ENCODE measurements at regions not wholly inside any gene's neighbourhood (a gene's known extent, or its start where the extent isn't known, plus 50 kb on each side); places are given as distances from the start of the nearest gene placed in this dataset.

DNA sequence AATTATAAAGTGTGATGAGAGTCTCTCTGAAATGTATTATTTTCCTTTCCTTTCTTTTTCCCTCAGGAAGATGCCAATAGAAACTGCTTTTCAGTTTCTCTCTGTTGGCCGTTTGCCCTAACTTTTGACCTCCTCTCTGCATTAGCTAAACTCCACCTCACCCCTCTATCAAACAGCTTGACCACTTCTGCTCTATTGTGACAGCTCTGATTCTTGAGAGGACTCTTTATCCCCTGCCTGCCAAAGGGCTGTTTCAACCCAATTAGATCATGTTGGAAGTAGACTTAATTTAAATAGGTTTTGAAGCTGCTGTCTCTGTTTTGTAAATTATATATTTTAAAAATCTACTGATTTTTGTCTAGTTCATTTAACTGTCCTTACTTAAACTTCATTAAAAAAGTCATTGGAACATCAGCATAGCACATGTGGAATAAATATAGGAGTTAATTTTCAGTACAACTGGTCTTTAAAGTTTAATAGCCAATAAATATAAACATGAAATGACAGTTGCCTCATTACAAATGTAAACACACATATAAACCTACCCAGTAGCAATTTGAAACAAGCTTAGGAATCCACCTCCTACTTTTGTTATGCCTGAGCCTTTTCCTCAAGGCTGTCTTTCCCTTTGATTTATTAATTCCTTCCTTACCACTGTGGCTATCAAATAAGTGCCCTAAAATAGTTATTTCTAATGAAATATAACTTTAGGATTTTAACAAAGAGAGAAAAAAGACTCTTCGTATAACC is 152.0 kb downstream of the CHRM3 start:
- no peak for DNase-seq (ENCODE audit: low spot score)

DNA sequence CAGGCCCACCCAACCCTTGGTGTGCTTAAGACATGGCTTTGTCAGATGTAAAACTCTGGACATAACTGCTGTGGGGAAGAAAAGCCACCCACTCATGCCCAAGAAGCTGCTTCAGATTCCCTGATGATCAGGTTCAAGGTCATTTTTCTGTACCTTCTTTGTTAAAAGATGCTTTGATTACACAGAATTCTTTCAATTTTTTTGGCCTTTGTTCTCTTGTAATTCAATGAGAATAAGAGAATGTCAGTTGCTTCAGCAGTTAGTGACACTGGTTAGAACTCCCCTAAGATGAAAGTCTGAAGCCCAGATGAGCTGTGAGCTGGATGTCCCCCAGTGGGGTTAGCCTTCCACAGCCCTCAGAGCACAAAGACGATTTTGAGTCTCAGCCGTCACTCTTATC is 152.7 kb downstream of the CHRM3 start:
- DNase-seq (ENCODE audit: low spot score): no peak

DNA sequence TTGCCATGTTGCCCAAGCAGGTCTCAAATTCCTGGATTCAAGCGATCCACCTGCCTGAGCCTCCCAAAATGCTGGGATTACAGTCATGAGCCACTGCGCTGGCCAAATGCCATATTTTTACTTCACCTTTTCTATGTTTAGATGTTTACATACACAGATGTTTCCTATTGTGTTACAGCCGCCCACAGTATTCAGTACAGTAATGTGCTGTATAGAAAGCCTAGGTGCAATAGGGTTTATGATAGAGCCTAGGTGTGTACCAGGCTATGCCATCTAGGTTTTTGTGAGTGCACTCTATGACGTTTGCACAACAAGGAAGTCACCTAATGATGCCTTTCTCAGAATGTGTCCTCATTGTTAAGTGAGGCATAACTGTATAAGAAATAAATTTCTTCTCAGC is 153.4 kb downstream of the CHRM3 start:
- DNase-seq (ENCODE audit: low spot score): no peak

DNA sequence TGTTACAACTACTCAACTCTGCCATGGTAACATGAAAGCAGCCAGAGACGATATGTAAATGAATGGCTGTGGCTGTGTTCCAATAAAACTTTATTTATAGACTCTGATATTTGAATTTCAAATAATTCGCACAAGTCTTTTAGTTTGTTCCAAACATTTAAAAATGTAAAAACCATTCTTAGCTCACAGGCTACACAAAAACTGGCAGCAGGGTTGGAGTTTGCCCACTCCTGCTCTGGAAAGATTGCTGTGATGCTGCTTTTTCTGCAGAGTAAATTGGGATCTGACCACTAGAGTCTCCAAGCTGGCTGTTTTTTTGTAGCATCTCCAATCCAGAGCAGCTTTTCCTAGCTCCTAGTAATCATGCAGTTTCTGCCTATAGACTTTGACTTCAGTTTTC is 157.5 kb downstream of the CHRM3 start:
- no peak for DNase-seq (ENCODE audit: low spot score)

DNA sequence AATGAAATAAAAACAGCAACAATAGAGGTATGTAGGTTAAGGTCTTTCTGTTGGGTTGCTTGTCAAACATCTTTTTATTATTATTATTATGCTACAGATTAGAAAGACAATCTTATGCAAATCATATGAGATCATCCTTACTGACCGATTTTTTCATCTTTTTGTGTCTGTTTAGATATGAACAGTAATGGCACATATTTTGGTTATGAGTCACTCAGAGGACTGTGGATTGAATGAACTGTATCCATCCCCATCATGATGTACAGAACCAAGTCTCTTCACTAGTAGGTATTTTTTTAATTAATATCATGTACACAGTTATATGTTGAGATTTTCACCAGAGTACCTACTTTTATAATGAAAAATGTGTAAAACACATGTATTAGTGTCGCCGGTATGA is 159.1 kb downstream of the CHRM3 start:
- DNase-seq (ENCODE audit: low spot score): no peak

DNA sequence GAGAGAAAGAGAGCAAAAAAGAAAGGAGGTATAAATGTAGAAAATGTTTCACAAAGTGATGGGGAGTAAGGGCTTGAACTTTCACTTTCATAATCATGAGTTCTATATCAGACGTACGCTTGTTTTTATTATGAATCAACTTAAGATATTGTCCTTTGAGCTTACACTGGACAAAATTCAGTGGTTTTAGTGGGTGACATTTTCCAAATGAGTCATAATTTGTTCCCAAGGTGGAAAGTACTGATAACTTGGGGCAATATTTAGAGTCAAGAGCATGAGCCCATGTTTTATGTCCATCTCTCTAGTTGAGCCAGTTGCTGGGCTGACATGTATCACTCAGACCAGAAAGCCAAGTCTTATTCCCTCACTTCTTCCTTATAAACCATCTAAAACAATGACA is 161.6 kb downstream of the CHRM3 start:
- no peak for DNase-seq (ENCODE audit: low spot score)

DNA sequence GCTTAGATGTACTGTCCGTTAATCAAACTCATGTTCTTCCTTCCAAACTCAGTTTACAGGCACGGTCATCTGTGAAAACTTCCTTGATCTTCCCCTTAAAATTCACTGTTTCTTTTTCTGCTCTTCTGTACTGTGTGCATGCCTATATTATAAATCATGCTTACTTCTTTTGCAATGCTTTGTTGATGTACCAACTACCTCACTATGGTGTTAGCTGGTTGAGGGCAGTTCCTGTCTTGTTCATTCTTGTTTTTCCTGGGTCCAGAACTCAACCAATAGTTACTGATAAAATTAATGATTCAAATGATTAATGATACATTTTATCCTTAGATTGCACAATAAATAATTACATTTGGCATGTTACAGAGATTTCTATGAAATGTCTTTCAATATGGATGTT is 163.8 kb downstream of the CHRM3 start:
- no peak for DNase-seq (ENCODE audit: low spot score)

DNA sequence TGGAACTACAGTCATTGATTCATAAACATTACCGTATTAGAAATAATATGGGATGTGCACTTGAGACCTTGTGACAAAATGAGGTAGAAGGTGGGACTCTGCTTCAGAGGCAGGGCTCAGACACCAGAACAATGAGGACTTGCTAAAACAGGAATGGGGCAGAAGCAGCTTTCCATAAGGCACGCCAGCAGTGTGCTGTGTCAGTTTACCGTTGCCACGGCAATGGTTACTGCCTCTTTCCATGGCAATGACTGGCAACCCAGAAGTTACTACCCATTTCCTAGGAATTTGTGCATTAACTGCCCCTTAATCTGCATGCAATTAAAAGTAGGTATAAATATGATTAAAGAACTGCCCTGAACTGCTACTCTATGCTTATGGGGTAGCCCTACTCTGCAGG is 169.0 kb downstream of the CHRM3 start:
- no peak for DNase-seq (ENCODE audit: low spot score)

DNA sequence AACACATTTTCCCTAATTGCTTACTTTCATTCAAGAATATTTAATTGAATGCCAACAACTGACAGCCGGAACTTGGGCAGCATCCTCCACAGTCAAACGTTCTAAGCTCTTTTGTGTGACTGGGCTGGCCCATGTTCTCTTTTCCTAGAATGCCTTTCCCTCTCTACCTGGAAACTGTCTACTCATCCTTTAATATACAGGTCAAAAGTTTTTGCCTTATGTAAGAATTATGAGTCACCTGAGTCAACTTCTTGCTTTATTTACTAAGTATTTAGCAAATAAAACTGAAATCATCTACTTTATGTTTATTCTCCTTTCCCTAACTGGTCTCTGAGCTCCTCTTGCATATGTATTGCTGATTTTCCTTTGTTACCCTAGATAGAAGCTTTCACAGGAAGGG is 172.2 kb downstream of the CHRM3 start:
- no peak for DNase-seq (ENCODE audit: low spot score)

DNA sequence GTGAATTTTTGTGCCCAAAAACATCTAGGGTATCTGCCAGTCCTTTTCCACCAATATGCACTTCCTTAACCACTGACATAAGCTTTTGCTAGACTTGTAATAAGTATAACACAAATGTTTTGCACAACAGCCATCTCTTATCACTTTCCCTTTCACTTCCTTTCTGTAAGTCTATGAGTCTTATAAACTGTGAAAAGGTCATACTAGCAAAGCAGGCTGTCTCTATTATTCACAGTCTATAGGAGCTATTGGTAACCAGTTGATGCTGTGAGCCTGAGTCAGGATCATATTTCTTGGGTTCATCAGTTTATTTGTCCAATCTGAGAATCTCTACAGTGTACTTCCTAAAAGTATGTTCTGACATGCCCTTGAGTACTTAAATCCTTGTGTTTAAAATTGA is 172.6 kb downstream of the CHRM3 start:
- DNase-seq (ENCODE audit: low spot score): no peak

DNA sequence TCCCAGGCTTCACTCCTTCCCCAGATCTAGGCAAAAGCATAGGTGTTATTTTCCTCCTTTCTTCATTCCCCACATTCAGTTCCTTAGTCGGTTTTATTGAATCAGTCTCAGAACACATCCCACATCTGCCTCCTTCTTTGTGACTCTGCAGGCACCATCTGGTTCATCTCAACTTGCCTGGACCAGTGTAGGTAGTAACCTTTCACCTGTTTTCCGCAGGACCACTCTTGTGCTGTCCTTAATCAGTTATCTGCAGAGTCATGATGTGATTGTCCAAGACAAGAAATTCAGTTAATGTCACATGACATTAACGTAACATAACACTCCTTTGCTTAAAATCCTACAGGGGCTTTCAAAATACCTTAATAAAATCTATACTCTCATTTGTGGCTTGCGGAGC is 174.6 kb downstream of the CHRM3 start:
- DNase-seq (ENCODE audit: low spot score): no peak

DNA sequence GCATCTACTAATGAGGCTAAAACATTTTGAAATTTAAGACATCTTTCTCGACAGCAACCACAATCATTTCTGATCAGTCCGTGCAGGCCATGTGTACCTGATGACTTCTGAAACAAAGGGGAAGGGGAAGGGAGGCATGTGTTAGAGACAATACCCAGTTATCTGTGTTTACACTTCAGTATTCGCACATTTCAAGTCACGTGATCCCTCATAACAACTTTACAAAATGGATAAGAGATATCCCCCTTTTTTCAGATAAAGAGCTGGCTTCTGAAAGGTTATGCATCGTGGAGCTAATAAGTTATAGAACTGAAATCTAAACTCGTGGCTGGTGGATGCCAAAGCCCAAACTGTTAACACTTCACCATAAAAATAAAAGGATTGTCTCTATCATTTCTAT is 175.7 kb downstream of the CHRM3 start:
- no peak for DNase-seq (ENCODE audit: low spot score)

DNA sequence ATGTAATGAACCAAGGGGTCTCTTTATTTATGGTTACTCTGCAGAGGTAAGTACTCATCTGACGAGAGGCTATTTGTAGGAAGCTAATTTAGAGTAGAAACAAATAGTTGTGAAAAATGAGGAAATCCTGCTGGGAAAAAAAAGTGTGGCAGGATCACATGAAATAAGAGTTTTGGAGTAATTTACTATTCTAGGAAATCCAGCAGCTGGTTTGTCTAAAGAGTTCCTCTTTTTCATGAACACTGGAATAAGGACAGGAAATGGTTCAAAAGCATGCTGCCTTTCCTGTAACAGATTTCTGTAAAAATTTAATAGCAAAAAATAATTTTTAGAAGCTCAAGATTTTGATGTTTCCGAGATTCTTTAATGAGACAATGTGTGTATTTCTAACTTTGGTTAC is 177.3 kb downstream of the CHRM3 start:
- no peak for DNase-seq (ENCODE audit: low spot score)

DNA sequence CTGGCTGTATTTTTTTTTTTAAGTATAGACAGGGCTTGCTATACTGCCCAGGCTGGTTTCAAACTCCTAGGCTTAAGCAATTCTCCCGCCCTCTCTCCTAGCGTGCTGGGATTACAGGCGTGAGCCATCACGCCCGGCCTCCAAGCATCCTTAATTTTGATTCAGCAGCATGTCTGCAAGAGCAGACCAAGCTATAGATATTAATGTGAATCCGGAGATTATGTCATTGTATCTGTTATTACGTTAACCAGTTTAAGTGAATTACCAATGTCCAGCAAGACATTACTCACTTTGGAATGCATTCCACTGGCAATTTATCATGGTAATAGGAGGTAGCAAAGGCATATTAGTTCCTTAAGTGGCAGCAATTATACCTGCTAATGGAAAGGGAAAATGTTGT is 179.7 kb downstream of the CHRM3 start:
- DNase-seq (ENCODE audit: low spot score): no peak

DNA sequence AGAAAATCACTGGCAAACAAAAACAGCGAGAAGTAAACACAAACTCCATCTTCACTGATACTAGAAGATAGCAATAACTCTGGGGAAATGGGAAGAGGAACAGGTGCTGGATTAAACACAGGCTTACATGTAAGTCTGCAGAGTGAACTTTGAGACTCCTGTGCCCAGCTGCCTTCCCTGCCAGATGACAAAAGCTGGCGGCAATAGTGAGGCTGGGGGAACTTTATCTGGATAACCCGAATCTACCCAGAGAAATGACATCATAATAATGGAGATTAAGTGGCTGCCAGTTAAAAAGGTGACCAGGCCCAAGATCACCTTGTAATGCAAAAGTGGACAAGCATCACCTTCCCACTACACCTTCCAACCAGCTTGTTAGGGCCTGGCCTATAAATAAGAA is 184.5 kb downstream of the CHRM3 start:
- DNase-seq (ENCODE audit: low spot score): no peak

DNA sequence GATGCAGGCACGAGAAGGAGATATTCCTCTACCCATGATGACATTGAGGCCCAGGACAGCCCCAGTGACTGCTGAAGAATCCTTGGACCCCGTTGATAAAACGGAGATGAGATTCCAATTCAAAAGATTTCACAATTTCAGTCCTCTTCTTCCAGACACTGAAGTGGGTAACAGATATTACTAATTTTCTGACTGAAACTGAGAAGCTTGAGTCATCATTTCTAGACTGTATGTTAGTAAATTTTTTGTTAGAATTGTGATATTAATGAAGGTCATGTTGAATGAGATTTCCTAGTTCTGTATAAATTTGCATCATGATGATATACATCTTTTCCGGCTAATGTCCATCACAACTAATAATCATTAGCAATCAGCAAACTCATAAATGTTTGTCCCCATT is 185.8 kb downstream of the CHRM3 start:
- no peak for DNase-seq (ENCODE audit: low spot score)

DNA sequence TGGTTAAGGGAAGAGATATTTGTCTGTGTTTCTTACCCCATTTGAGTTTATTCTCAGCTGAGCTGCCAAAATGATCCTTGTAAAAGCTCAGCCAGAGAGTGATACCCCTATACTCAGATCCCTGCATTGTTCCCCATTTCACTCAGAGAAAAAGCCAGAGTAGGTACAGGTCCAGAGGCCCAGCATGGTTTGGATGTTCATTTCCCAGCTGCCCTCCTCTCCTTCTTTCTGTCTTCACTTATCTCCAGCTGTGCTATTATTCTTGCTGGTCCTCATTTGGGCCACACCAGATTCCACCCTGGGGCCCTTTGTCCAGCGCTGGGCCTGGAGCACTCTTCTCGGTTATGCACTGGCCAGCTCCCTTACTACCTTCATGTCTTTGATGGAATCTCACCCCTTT is 187.7 kb downstream of the CHRM3 start:
- DNase-seq (ENCODE audit: low spot score): no peak

DNA sequence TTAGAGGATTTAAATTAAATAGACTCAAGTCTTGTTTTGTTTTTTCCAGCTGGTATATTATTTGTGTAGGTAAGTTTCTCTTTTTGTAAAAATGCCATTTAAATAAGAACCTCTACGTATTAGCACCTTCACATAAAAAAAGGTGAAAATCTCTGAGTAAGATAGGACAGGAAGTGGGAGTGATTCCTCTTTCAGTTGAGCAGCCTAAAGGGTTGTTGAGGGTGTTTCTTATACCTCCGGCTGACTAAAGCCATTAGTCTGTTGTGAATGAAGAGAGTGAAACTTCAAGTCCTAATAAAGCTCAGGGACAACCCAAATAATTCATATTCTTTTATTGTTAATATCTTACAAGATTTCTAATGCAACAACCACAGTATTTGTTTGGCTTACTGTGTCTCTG is 188.7 kb downstream of the CHRM3 start:
- DNase-seq (ENCODE audit: low spot score): no peak

DNA sequence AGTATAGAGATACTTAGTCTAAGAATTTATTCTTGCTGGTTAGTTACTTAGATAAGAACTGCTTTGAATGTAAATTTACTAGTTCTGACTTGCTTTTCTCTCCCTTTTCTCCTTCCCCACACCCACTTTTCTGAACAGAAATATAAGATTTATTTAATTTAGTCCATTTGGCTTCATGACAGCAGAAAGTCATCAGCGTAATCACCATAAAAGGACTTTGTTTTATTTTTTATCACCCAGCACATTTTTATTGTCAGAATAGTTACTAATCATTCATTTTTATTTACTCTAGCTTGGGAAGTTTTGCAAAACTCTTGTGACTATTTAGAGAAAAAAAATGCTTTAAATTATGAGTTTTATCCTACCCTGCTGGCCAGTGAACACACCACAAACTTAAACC is 197.2 kb downstream of the CHRM3 start:
- DNase-seq (ENCODE audit: low spot score): no peak

DNA sequence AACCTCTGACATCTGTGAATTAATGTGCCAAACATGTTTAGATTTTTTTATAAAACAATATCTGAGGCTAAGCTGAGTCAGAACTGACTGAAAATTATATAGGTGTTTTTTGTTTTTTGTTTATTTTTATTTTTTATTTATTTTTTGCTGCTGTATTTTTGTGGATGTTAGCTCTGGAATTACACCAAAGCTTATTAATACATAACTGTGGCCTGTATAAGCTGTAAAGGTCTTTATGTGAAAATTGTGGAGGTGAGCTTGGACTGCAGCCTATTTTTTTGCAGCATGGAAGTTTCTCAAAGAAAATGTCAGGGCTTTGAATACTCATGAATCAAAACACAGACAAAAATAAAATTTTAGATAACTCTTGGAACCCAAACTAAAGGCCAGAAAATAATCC is 199.8 kb downstream of the CHRM3 start:
- DNase-seq (ENCODE audit: low spot score): no peak

DNA sequence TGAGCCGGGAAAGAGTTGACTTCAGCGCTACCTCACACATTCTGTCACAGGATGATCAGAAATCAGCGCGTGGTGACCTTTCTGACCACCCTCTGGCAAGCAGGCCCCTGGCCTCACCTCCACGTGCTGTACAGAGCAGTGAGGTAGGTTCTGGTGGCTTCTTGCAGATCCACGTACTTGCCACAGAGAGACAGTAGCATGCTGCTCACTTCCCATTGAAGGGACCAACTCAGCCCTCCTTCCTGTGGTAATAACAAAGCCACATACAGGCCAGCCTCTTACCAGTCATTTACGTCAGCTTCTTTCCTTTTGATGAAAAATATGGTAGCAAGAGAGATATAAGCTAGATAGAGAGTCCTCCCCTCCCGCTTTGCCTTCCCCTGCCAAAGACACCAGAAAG is 200.7 kb downstream of the CHRM3 start:
- no peak for DNase-seq (ENCODE audit: low spot score)

DNA sequence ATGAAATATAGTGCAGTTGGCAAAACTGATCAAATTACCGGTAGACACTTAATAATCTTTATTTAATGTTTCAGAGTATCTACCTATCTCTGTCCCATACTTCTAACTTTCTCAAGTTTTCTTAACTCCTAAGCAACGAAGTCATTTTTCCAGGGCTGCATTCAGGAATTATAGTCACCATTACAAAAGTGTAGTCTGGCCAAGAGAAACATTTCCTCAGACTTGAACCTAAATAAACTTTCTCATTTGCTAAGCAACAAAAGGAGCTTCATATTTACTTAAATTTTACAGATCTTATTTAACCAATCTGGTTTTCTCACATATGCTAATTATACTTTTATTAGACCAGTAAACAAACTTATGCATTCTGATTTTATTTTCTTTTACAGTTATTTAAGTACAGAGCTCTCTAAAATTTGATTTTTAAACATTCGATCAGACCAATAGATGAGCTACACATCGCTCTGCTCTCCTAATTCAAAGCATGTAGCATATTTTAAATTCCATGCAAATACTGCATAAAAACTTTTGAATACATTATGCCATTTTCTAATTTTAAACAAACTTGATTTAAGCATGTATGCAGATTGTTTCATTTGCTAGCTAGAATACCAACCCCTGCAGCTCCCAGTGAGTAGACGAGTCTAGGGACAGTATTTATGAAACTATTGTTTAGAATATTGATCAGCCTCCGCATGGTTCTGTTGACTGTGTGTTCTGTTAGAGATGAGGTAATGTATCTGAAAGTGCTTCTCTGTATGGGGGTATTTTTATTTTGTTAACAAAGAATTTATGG is 201.4 kb downstream of the CHRM3 start:
- DNase-seq (ENCODE audit: low spot score): no peak

DNA sequence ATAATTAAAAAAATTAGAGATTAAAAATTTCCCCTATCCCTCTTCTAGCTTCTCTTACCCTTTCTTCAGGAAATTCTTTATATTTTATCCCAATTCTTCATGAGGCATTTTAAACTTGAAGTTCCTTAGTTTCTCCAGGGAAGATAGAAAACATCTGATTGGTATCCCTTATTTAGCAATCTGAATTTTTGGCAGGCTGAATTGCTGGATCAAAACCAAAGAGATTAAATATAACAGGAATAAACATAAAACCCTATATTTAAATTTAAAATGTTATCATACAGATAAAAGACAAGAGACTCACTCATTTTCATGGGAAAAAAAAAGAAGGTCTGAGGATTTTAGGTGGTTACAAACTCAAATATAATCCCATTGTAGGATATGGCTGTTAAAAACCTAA is 204.2 kb downstream of the CHRM3 start:
- no peak for DNase-seq (ENCODE audit: low spot score)

DNA sequence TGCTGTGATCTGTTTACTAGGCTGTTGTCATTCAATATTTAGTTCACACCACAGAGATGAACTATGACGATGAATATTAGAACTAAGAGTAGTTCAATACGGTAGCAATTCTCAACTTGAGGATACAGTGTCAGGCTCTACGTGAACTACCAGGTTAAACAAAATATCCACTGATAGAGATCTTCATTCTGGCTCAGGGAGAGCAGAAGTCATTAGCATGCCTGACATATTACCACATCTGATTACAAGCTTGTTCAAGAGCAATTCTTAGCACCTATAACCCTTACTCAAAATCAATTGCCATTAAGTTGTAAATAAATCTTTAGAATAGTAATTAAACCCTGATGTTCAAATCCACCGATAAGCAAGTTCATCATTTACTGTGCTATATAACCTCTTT is 207.2 kb downstream of the CHRM3 start:
- DNase-seq (ENCODE audit: low spot score): no peak

All from putamen (tissue), 1 donor.